ENCODE measurements at regions not wholly inside any gene's neighbourhood (a gene's known extent, or its start where the extent isn't known, plus 50 kb on each side); places are given as distances from the start of the nearest gene placed in this dataset.

GRCh38 chr7:46710927-46711326 is 789.9 kb upstream of the IGFBP3 start:
- DNase-seq = no peak

- DNase-seq = no peak
These were observed 786.9 kb upstream of the IGFBP3 start for GRCh38 chr7:46707973-46708372.

- DNase-seq = no peak
These were observed 784.5 kb upstream of the IGFBP3 start for GRCh38 chr7:46705386-46706255.

GRCh38 chr7:46696741-46697140 is 775.7 kb upstream of the IGFBP3 start:
- DNase-seq = no peak

- DNase-seq = no peak
These were observed 774.1 kb upstream of the IGFBP3 start for GRCh38 chr7:46695051-46695708.

- DNase-seq = no peak
These were observed 773.0 kb upstream of the IGFBP3 start for GRCh38 chr7:46694058-46694457.

GRCh38 chr7:46687203-46687602 is 766.1 kb upstream of the IGFBP3 start:
- DNase-seq = no peak

- no peak for DNase-seq
These were observed 764.0 kb upstream of the IGFBP3 start for GRCh38 chr7:46685051-46685450.

- DNase-seq = no peak
These were observed 762.0 kb upstream of the IGFBP3 start for GRCh38 chr7:46682836-46683624.

GRCh38 chr7:46681865-46682503 is 760.9 kb upstream of the IGFBP3 start:
- DNase-seq = no peak

GRCh38 chr7:46680147-46680546 is 759.1 kb upstream of the IGFBP3 start:
- no peak for DNase-seq

- no peak for DNase-seq
These were observed 758.6 kb upstream of the IGFBP3 start for GRCh38 chr7:46679671-46680070.

- DNase-seq = no peak
These were observed 757.3 kb upstream of the IGFBP3 start for GRCh38 chr7:46678421-46678820.

- no peak for DNase-seq
These were observed 754.4 kb upstream of the IGFBP3 start for GRCh38 chr7:46675456-46675855.

- no peak for DNase-seq
These were observed 751.8 kb upstream of the IGFBP3 start for GRCh38 chr7:46672861-46673260.

GRCh38 chr7:46671108-46671769 is 750.2 kb upstream of the IGFBP3 start:
- DNase-seq = no peak

- no peak for DNase-seq
These were observed 748.0 kb upstream of the IGFBP3 start for GRCh38 chr7:46669028-46669427.

- DNase-seq = no peak
These were observed 743.4 kb upstream of the IGFBP3 start for GRCh38 chr7:46664453-46664852.

GRCh38 chr7:46663025-46663424 is 742.0 kb upstream of the IGFBP3 start:
- no peak for DNase-seq

GRCh38 chr7:46661431-46661830 is 740.4 kb upstream of the IGFBP3 start:
- DNase-seq = no peak

GRCh38 chr7:46660402-46660980 is 739.4 kb upstream of the IGFBP3 start:
- no peak for DNase-seq

- DNase-seq = no peak
These were observed 737.2 kb upstream of the IGFBP3 start for GRCh38 chr7:46658281-46658680.

Data from cerebellar nuclear complex (tissue), 1 donor.